ENCODE measurements at regions not wholly inside any gene's neighbourhood (a gene's known extent, or its start where the extent isn't known, plus 50 kb on each side); places are given as distances from the start of the nearest gene placed in this dataset.

GRCh38 chr12:64943686-64944085 lies 119.2 kb downstream of the TBC1D30 start:
- TF ChIP-seq CTCF (IDR thresholded peaks at IDR 0.05) (no peak), POLR2A (IDR thresholded peaks at IDR 0.05) (no peak)

Measured in heart left ventricle (tissue), 13 donors.